ENCODE measurements at regions not wholly inside any gene's neighbourhood (a gene's known extent, or its start where the extent isn't known, plus 50 kb on each side); places are given as distances from the start of the nearest gene placed in this dataset.

GRCh38 chr2:80863147-80863714 is 558.7 kb upstream of the LRRTM1 start:
- no peak for ATAC-seq

- no peak for ATAC-seq
These were observed 554.4 kb upstream of the LRRTM1 start for GRCh38 chr2:80858965-80859364.

GRCh38 chr2:80856227-80856626 is 551.7 kb upstream of the LRRTM1 start:
- ATAC-seq = no peak

- ATAC-seq = no peak
These were observed 550.3 kb upstream of the LRRTM1 start for GRCh38 chr2:80854831-80855230.

GRCh38 chr2:80852808-80853139 is 548.2 kb upstream of the LRRTM1 start:
- ATAC-seq = no peak

GRCh38 chr2:80852079-80852807 is 547.7 kb upstream of the LRRTM1 start:
- no peak for ATAC-seq

- no peak for ATAC-seq
These were observed 526.3 kb upstream of the LRRTM1 start for GRCh38 chr2:80830891-80831290.

- ATAC-seq = no peak
These were observed 518.4 kb upstream of the LRRTM1 start for GRCh38 chr2:80822999-80823398.

- no peak for ATAC-seq
These were observed 510.7 kb upstream of the LRRTM1 start for GRCh38 chr2:80815259-80815658.

GRCh38 chr2:80786584-80786983 is 482.0 kb upstream of the LRRTM1 start:
- ATAC-seq = no peak

GRCh38 chr2:80778704-80779103 is 474.2 kb upstream of the LRRTM1 start:
- no peak for ATAC-seq

- no peak for ATAC-seq
These were observed 444.0 kb upstream of the LRRTM1 start for GRCh38 chr2:80748592-80748991.

GRCh38 chr2:80737047-80737446 is 432.5 kb upstream of the LRRTM1 start:
- ATAC-seq = no peak

- ATAC-seq = no peak
These were observed 420.4 kb upstream of the LRRTM1 start for GRCh38 chr2:80725001-80725400.

GRCh38 chr2:80722803-80723202 is 418.3 kb upstream of the LRRTM1 start:
- ATAC-seq = no peak

- no peak for ATAC-seq
These were observed 415.1 kb upstream of the LRRTM1 start for GRCh38 chr2:80719607-80720006.

GRCh38 chr2:80715433-80715832 is 410.9 kb upstream of the LRRTM1 start:
- ATAC-seq = no peak

- no peak for ATAC-seq
These were observed 407.4 kb upstream of the LRRTM1 start for GRCh38 chr2:80711915-80712314.

- no peak for ATAC-seq
These were observed 402.4 kb upstream of the LRRTM1 start for GRCh38 chr2:80706951-80707350.

- no peak for ATAC-seq
These were observed 402.0 kb upstream of the LRRTM1 start for GRCh38 chr2:80706541-80706940.

GRCh38 chr2:80703532-80703931 is 399.0 kb upstream of the LRRTM1 start:
- ATAC-seq = no peak

- ATAC-seq = no peak
These were observed 396.4 kb upstream of the LRRTM1 start for GRCh38 chr2:80700961-80701360.

All from activated CD4-positive, CD25-positive, alpha-beta regulatory T cell treated with anti-CD3 and anti-CD28 coated beads, Interleukin-2, amount 50 U/mL, for 24 hours (primary cell).